Upper lobe of right lung (tissue), 1 donor: ENCODE measurements at regions not wholly inside any gene's neighbourhood (a gene's known extent, or its start where the extent isn't known, plus 50 kb on each side); places are given as distances from the start of the nearest gene placed in this dataset.
"Not testable (repeated sequence)": the region's sequence is repeated elsewhere in the genome, so short reads cannot be mapped to it uniquely, and the experiment has no call there.

Source experiments
- ATAC-seq: fragments of 200-7000 bp; cut with Tn5 transposase; one replicate; pipeline ENCODE4 v1.9.1; 2020; ENCODE audit warnings: mild to moderate bottlenecking, moderate library complexity
- DNase-seq: peaks from one replicate; pipeline ENCODE4 v3.0.0-alpha.2; 2020
- H3K27ac ChIP-seq: fragments of 200-600 bp; one replicate; pipeline ENCODE4 v1.8.0; 2022
- H3K27me3 ChIP-seq: fragments of 200-600 bp; one replicate; pipeline ENCODE4 v1.8.0; 2022; ENCODE audit warnings: mild to moderate bottlenecking
- H3K36me3 ChIP-seq: fragments of 200-600 bp; one replicate; pipeline ENCODE4 v1.8.0; 2022
- H3K4me1 ChIP-seq: fragments of 200-600 bp; one replicate; pipeline ENCODE4 v1.8.0; 2022
- H3K4me3 ChIP-seq: fragments of 200-600 bp; one replicate; pipeline ENCODE4 v1.8.0; 2022; ENCODE audit warnings: mild to moderate bottlenecking
- H3K9me3 ChIP-seq: fragments of 200-600 bp; one replicate; pipeline ENCODE4 v1.8.0; 2022
- CTCF ChIP-seq: fragments of 200-600 bp; IDR thresholded peaks from one replicate; pipeline ENCODE4 v1.8.0; 2022; ENCODE audit warnings: antibody characterized with exemption
- intact Hi-C: fragments of 100-400 bp; cut with DNase I; formaldehyde crosslinking; loops from one replicate; pipeline ENCODE4 v1.11.0; 2022
- donor health status: DM: no; HTN: yes; CAD: no; lungs with severe emphysema.

GRCh38 chr13:85140192-85140591, 659.0 kb downstream of the SLITRK6 start:
- H3K36me3 ChIP-seq = no peaks in the 10 kb centered on the region
- DNase-seq = no peak
- no peaks in the 10 kb centered on the region for H3K9me3 ChIP-seq
- ATAC-seq = no peak
- H3K27ac ChIP-seq = no peak overlapping the region
- H3K4me1 ChIP-seq = no peaks in the 10 kb centered on the region
- no peaks in the 10 kb centered on the region for H3K27me3 ChIP-seq
- no peak overlapping the region for H3K4me3 ChIP-seq
- no peak for TF ChIP-seq CTCF
- intact Hi-C loops = no loop called here

- Histone ChIP-seq H3K9me3 (no peaks in the 10 kb centered on the region), H3K27me3 (no peaks in the 10 kb centered on the region), H3K4me1 (no peaks in the 10 kb centered on the region), H3K36me3 (no peaks in the 10 kb centered on the region), H3K27ac (no peak overlapping the region), H3K4me3 (no peak overlapping the region)
- TF ChIP-seq CTCF = no peak
- DNase-seq (no peak), ATAC-seq (no peak)
- intact Hi-C loops = no loop called here
Observed at GRCh38 chr13:85137516-85137915, 661.7 kb downstream of the SLITRK6 start.

- Histone ChIP-seq H3K27me3 (no peaks in the 10 kb centered on the region), H3K27ac (no peak overlapping the region), H3K4me3 (no peak overlapping the region), H3K9me3 (no peaks in the 10 kb centered on the region), H3K36me3 (no peaks in the 10 kb centered on the region), H3K4me1 (no peaks in the 10 kb centered on the region)
- no peak for TF ChIP-seq CTCF
- intact Hi-C loops = no loop called here
- DNase-seq = no peak
- ATAC-seq = no peak
Observed at GRCh38 chr13:85132986-85133385, 666.2 kb downstream of the SLITRK6 start.

GRCh38 chr13:85123501-85123900, 675.7 kb downstream of the SLITRK6 start:
- H3K4me1 ChIP-seq, H3K27me3 ChIP-seq, ATAC-seq, intact Hi-C loops, DNase-seq, H3K27ac ChIP-seq, H3K4me3 ChIP-seq, H3K9me3 ChIP-seq, H3K36me3 ChIP-seq: not testable (repeated sequence)

GRCh38 chr13:85108356-85108755, 690.9 kb downstream of the SLITRK6 start:
- H3K27ac ChIP-seq = no peak overlapping the region
- no peak for DNase-seq
- H3K4me1 ChIP-seq = no peaks in the 10 kb centered on the region
- no peaks in the 10 kb centered on the region for H3K27me3 ChIP-seq
- no peaks in the 10 kb centered on the region for H3K36me3 ChIP-seq
- peak; percentile 23 for ATAC-seq
- intact Hi-C loops = no loop called here
- no peak overlapping the region for H3K4me3 ChIP-seq
- TF ChIP-seq CTCF = no peak
- H3K9me3 ChIP-seq = no peaks in the 10 kb centered on the region

GRCh38 chr13:85099245-85099644, 700.0 kb downstream of the SLITRK6 start:
- DNase-seq = no peak
- Histone ChIP-seq H3K27me3 (no peaks in the 10 kb centered on the region), H3K4me3 (no peak overlapping the region), H3K4me1 (no peaks in the 10 kb centered on the region), H3K9me3 (no peaks in the 10 kb centered on the region), H3K36me3 (no peaks in the 10 kb centered on the region), H3K27ac (no peak overlapping the region)
- no peak for TF ChIP-seq CTCF
- ATAC-seq = no peak
- intact Hi-C loops = no loop called here
